Peyer's patch (tissue), 4 donors: ENCODE measurements at regions not wholly inside any gene's neighbourhood (a gene's known extent, or its start where the extent isn't known, plus 50 kb on each side); places are given as distances from the start of the nearest gene placed in this dataset.
"Not testable (repeated sequence)": the region's sequence is repeated elsewhere in the genome, so short reads cannot be mapped to it uniquely, and the experiment has no call there.

Experiments used
- DNase-seq, 3 donors: peaks; one replicate each; pipeline ENCODE4 v3.0.0-alpha.2; 2017 to 2019
- H3K27ac ChIP-seq, 4 donors: fragments of 200-600 bp; sonication (generic); one replicate each; pipeline ENCODE4 v1.5.1; 2016 to 2019
- H3K27me3 ChIP-seq, 2 donors: fragments of 200-600 bp; sonication (generic); one replicate each; pipeline ENCODE4 v1.5.1; 2019
- H3K36me3 ChIP-seq, 3 donors: fragments of 200-600 bp; sonication (generic); one replicate each; pipeline ENCODE4 v1.5.1; 2016 to 2019
- H3K4me1 ChIP-seq, 4 donors: fragments of 200-600 bp; sonication (generic); one replicate each; pipeline ENCODE4 v1.5.1; 2016 to 2019
- H3K4me3 ChIP-seq, 4 donors: fragments of 200-600 bp; sonication (generic); 1 replicate in 3 of 4; 2 replicates in 1 of 4; pipeline ENCODE4 v1.5.1; 2016 to 2019; ENCODE audit warnings: mild to moderate bottlenecking in 1 of 4
- H3K9me3 ChIP-seq, 4 donors: fragments of 200-600 bp; sonication (generic); one replicate each; pipeline ENCODE4 v1.5.1; 2016 to 2019; ENCODE audit warnings: mild to moderate bottlenecking in 1 of 4
- CTCF ChIP-seq, 6 experiments: fragments of 450-650 bp in 4 of 6; fragments of 200-600 bp in 2 of 6; sonication (generic) in 1 of 6; IDR thresholded peaks; one replicate each; pipeline ENCODE4 v1.5.1; 2017 to 2019; ENCODE audit warnings: antibody characterized with exemption in 6 of 6, mild to moderate bottlenecking in 3 of 6, moderate library complexity in 1 of 6
- POLR2A ChIP-seq, 2 donors: fragments of 450-650 bp; IDR thresholded peaks; one replicate each; pipeline ENCODE4 v1.5.1; 2017; ENCODE audit warnings: antibody characterized with exemption in 2 of 2, mild to moderate bottlenecking in 2 of 2, moderate library complexity in 2 of 2

DNA sequence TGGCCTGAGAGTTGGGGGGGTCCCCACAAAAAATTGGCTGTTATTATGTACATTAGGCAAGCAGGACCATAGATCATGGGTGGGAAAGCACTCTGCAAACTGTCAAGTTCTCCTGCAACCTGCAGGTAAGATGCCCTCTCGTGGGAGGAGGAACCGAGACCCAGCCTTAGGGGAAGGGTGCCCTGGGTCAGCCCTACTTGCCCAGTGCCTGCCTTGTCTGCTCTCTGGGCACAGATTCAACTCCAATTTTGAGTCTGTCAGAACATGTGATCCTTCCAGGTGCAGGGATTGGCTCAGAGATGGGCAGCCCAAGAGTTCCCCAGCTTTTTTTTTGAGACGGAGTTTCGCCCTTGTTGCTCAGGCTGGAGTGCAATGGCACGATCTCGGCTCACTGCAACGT lies 99.2 kb downstream of the PLXNA1 start:
- Histone ChIP-seq H3K4me1 (no peaks in the 10 kb centered on the region), H3K36me3 (no peaks in the 10 kb centered on the region)
- TF ChIP-seq POLR2A (IDR thresholded peaks at IDR 0.05) = no peak

GRCh38 chr3:127083778-127084397 lies 101.0 kb downstream of the PLXNA1 start:
- Histone ChIP-seq H3K36me3 (no peaks in the 10 kb centered on the region), H3K4me1 (no peaks in the 10 kb centered on the region), H3K9me3 (no peaks in the 10 kb centered on the region), H3K4me3 (no peak overlapping the region), H3K27me3 (no peaks in the 10 kb centered on the region), H3K27ac (no peak overlapping the region)
- DNase-seq = no peak
- TF ChIP-seq CTCF (IDR thresholded peaks at IDR 0.05) = no peak
- TF ChIP-seq POLR2A (IDR thresholded peaks at IDR 0.05) = no peak

More for the DNA sequence above, 99.2 kb downstream of the PLXNA1 start:
- no peak for DNase-seq
- H3K27me3 ChIP-seq = no peaks in the 10 kb centered on the region
- H3K4me3 ChIP-seq = no peak overlapping the region
- H3K9me3 ChIP-seq = no peaks in the 10 kb centered on the region
- no peak overlapping the region for H3K27ac ChIP-seq

- Histone ChIP-seq H3K36me3 (no peaks in the 10 kb centered on the region), H3K9me3 (no peaks in the 10 kb centered on the region), H3K27me3 (no peaks in the 10 kb centered on the region), H3K4me3 (no peak overlapping the region), H3K27ac (no peak overlapping the region), H3K4me1 (no peaks in the 10 kb centered on the region)
- no peak for TF ChIP-seq POLR2A (IDR thresholded peaks at IDR 0.05)
- TF ChIP-seq CTCF (IDR thresholded peaks at IDR 0.05) = no peak
- no peak for DNase-seq
Observed at GRCh38 chr3:127084401-127084990, 101.6 kb downstream of the PLXNA1 start.

GRCh38 chr3:127085576-127085975 lies 102.7 kb downstream of the PLXNA1 start:
- TF ChIP-seq CTCF (IDR thresholded peaks at IDR 0.05) (no peak), POLR2A (IDR thresholded peaks at IDR 0.05) (no peak)
- no peak for DNase-seq

DNA sequence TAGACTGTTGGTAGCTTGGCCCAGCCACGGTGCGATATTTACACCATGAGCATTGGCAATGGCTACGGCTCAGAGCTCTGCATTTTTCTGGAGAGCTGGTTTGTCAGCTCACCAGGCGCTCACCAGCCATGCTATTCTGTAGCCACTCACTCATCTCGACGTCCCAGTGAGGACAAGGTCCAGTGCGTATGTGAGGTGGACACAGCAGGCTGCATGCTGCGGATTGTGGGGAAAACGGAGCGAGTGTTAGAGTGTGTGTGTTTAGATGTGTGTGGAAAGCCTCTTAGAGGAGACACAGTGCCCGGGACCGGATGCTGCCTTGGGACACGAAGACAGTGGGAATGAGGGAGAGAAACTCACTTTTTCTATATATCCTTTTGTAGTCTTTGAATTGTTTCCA lies 103.7 kb downstream of the PLXNA1 start:
- H3K27me3 ChIP-seq, H3K9me3 ChIP-seq, H3K27ac ChIP-seq, DNase-seq, H3K36me3 ChIP-seq, H3K4me1 ChIP-seq, H3K4me3 ChIP-seq: not testable (repeated sequence)

More at GRCh38 chr3:127085576-127085975, 102.7 kb downstream of the PLXNA1 start:
- Histone ChIP-seq H3K36me3 (no peaks in the 10 kb centered on the region), H3K27ac (no peak overlapping the region), H3K4me1 (no peaks in the 10 kb centered on the region), H3K4me3 (no peak overlapping the region), H3K27me3 (no peaks in the 10 kb centered on the region), H3K9me3 (no peaks in the 10 kb centered on the region)

DNA sequence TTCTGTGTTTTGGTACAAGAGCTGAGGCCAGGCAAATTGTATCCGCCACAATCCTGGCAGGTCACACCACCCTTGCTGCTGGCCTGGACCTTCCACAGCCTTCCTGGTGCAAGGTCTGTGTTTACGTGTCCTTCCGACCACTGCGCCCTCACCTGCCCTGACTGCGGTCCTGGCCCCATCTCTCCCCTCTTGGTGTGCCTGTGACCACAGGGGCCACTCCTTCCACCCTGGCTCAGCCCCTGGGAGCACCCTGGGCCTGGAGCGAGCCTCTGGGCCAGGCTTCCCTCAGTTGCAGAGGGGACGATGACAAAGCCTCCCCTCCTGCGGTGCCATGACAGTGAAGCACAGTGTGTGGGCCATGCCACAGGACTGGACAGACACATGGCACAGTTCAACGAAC lies 104.5 kb downstream of the PLXNA1 start:
- H3K27ac ChIP-seq = no peak overlapping the region
- H3K4me1 ChIP-seq = no peaks in the 10 kb centered on the region
- H3K4me3 ChIP-seq = no peak overlapping the region
- no peaks in the 10 kb centered on the region for H3K36me3 ChIP-seq
- no peaks in the 10 kb centered on the region for H3K27me3 ChIP-seq
- no peaks in the 10 kb centered on the region for H3K9me3 ChIP-seq
- DNase-seq = no peak
- TF ChIP-seq POLR2A (IDR thresholded peaks at IDR 0.05) (no peak), CTCF (IDR thresholded peaks at IDR 0.05) (no peak)
